Mesenchymal stem cell (in vitro differentiated cells and primary cell): ENCODE measurements at regions not wholly inside any gene's neighbourhood (a gene's known extent, or its start where the extent isn't known, plus 50 kb on each side); places are given as distances from the start of the nearest gene placed in this dataset.

Source experiments
- DNase-seq: peaks from one replicate; pipeline ENCODE4 v3.0.0-alpha.2; 2013
- H2AFZ ChIP-seq: one replicate; pipeline ENCODE4 v1.6.1; 2013; ENCODE audit warnings: low read depth, mild to moderate bottlenecking, control low read depth, inconsistent platforms, low read length, moderate library complexity
- H2AK5ac ChIP-seq: 2 replicates; pipeline ENCODE4 v1.6.1; 2013; ENCODE audit warnings: low read length, moderate library complexity, mild to moderate bottlenecking, inconsistent platforms; ENCODE audit not compliant: severe bottlenecking
- H2BK120ac ChIP-seq: one replicate; pipeline ENCODE4 v1.6.1; 2013; ENCODE audit warnings: low read depth, mild to moderate bottlenecking, inconsistent platforms, low read length, moderate library complexity
- H2BK12ac ChIP-seq, 2 experiments: one replicate each; pipeline ENCODE4 v1.6.1; 2013; ENCODE audit warnings: inconsistent platforms in 2 of 2, low read length in 2 of 2, mild to moderate bottlenecking in 2 of 2, moderate library complexity in 2 of 2, control low read depth in 1 of 2
- H2BK15ac ChIP-seq: one replicate; pipeline ENCODE4 v1.6.1; 2013; ENCODE audit warnings: mild to moderate bottlenecking, low read depth, inconsistent platforms; ENCODE audit not compliant: poor library complexity, severe bottlenecking
- H2BK5ac ChIP-seq: 2 replicates; pipeline ENCODE4 v1.6.1; 2013; ENCODE audit warnings: low read depth, mild to moderate bottlenecking, low read length, control low read depth, inconsistent platforms; ENCODE audit not compliant: poor library complexity, severe bottlenecking
- H3K14ac ChIP-seq, 2 experiments: one replicate each; pipeline ENCODE4 v1.6.1; 2013; ENCODE audit warnings: inconsistent platforms in 2 of 2, low read length in 2 of 2, control low read depth in 1 of 2, mild to moderate bottlenecking in 1 of 2, moderate library complexity in 1 of 2
- H3K18ac ChIP-seq, 2 experiments: one replicate each; pipeline ENCODE4 v1.6.1; 2013; ENCODE audit warnings: inconsistent platforms in 2 of 2, low read length in 2 of 2, control low read depth in 1 of 2, low read depth in 1 of 2, mild to moderate bottlenecking in 1 of 2
- H3K23ac ChIP-seq, 2 experiments: one replicate each; pipeline ENCODE4 v1.6.1; 2013; ENCODE audit warnings: inconsistent platforms in 2 of 2, low read length in 2 of 2, mild to moderate bottlenecking in 2 of 2, moderate library complexity in 2 of 2, control low read depth in 1 of 2
- H3K27ac ChIP-seq: 2 replicates; pipeline ENCODE4 v1.5.1; 2013; ENCODE audit warnings: mild to moderate bottlenecking, moderate library complexity, low read length, control low read depth, inconsistent platforms; ENCODE audit not compliant: poor library complexity, severe bottlenecking
- H3K27me3 ChIP-seq, 2 experiments: 2 replicates each; pipeline versions ENCODE4 v1.6.1 to v1.7.0; 2013; ENCODE audit warnings: low read length in 2 of 2, mild to moderate bottlenecking in 2 of 2, moderate library complexity in 2 of 2, control low read depth in 1 of 2, inconsistent platforms in 1 of 2; ENCODE audit not compliant: control insufficient read depth in 1 of 2, insufficient read depth in 1 of 2
- H3K36me3 ChIP-seq, 2 experiments: 2 replicates each; pipeline versions ENCODE4 v1.6.1 to v1.7.0; 2013; ENCODE audit warnings: low read length in 2 of 2, control low read depth in 1 of 2, inconsistent platforms in 1 of 2, low read depth in 1 of 2, mild to moderate bottlenecking in 1 of 2; ENCODE audit not compliant: insufficient read depth in 2 of 2, control insufficient read depth in 1 of 2
- H3K4ac ChIP-seq, 2 experiments: one replicate each; pipeline ENCODE4 v1.6.1; 2013; ENCODE audit warnings: inconsistent platforms in 2 of 2, low read length in 2 of 2, mild to moderate bottlenecking in 2 of 2, moderate library complexity in 2 of 2, control low read depth in 1 of 2, low read depth in 1 of 2
- H3K4me1 ChIP-seq: 2 replicates; pipeline ENCODE4 v1.6.1; 2013; ENCODE audit warnings: low read depth, low read length, control low read depth; ENCODE audit not compliant: control insufficient read depth, insufficient read depth
- H3K4me2 ChIP-seq: 2 replicates; pipeline ENCODE4 v1.6.1; 2013; ENCODE audit warnings: low read length, mild to moderate bottlenecking, inconsistent platforms; ENCODE audit not compliant: poor library complexity, severe bottlenecking
- H3K4me3 ChIP-seq, 2 experiments: 2 replicates each; pipeline versions ENCODE4 v1.5.1 to v1.7.0; 2013; ENCODE audit warnings: low read length in 2 of 2, mild to moderate bottlenecking in 2 of 2, control low read depth in 1 of 2, low read depth in 1 of 2; ENCODE audit not compliant: insufficient read depth in 1 of 2
- H3K79me1 ChIP-seq: replicated peaks from 2 replicates; pipeline ENCODE4 v1.6.1; 2013; ENCODE audit warnings: mild to moderate bottlenecking, control low read depth, low read length, inconsistent platforms; ENCODE audit not compliant: poor library complexity, severe bottlenecking
- H3K9ac ChIP-seq: 2 replicates; pipeline ENCODE4 v1.7.0; 2013; ENCODE audit warnings: mild to moderate bottlenecking, low read length, moderate library complexity
- H3K9me3 ChIP-seq: 2 replicates; pipeline ENCODE4 v1.7.0; 2013; ENCODE audit warnings: mild to moderate bottlenecking, low read length; ENCODE audit not compliant: control insufficient read depth
- H4K8ac ChIP-seq: one replicate; pipeline ENCODE4 v1.6.1; 2013; ENCODE audit warnings: inconsistent platforms, mild to moderate bottlenecking, low read length, moderate library complexity
- H4K91ac ChIP-seq: one replicate; pipeline ENCODE4 v1.6.1; 2013; ENCODE audit warnings: mild to moderate bottlenecking, low read length, inconsistent platforms
- WGBS: methylation state at CpG from one replicate; pipeline ENCODE4 v1.1.7; 2013; ENCODE audit warnings: mixed read lengths; 5-methylcytosine and 5-hydroxymethylcytosine counted together

DNA sequence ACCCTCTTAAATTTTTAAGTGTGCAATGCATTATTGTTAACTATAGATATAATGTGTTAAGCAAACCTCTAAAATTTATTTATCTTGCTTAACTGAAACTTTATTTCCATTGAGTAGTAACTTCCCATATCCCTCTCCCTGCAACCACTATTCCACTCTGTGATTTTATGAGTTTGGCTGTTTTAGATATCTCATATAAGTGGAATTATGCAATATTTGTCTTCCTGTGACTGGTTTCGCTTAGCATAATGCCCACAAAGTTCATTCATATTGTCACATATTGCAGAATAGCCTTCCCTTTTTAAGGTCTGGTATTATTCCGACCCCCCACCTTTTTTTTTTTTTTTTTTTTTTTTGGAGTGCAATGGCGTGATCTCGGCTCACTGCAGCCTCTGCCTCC lies 247.6 kb downstream of the EMP1 start:
- Histone ChIP-seq H3K27me3 (no peaks in the 10 kb centered on the region), H4K8ac (no peak overlapping the region), H3K4me2 (no peak overlapping the region), H3K4ac (no peak overlapping the region), H4K91ac (no peak overlapping the region), H2BK120ac (no peak overlapping the region), H3K9me3 (no peaks in the 10 kb centered on the region), H2BK12ac (no peak overlapping the region), H3K18ac (no peak overlapping the region), H3K14ac (no peak overlapping the region), H2BK15ac (no peak overlapping the region), H3K4me1 (no peaks in the 10 kb centered on the region), H3K79me1 (no peaks in the 10 kb centered on the region), H2AFZ (no peak overlapping the region), H2AK5ac (no peak overlapping the region), H3K9ac (no peak overlapping the region), H3K27ac (no peak overlapping the region), H3K36me3 (no peaks in the 10 kb centered on the region), H3K4me3 (no peak overlapping the region), H3K23ac (no peak overlapping the region), H2BK5ac (no peak overlapping the region)
- 75% methylated on average over 2 of the region's 4 CpGs for WGBS
- DNase-seq: no peak

DNA sequence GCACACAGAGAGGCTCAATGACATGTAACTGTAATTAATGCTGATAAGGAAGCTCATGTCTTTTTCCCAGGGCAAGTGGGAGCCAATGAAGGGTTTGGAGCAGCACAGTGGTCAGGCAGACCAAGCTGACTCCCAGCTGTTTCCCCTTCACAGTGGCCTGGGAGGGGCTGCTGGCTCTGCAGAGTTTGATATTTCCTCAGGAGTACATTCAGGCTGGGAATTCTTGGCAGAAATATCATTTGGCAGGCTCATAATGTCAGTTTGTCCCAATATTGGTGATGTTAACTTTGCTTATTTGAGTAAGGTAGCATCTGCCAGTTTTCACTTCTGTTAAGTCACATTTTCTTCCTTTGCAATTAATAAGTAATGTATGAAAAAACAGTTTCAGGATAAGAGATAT lies 247.0 kb downstream of the EMP1 start:
- no peak overlapping the region for H2BK120ac ChIP-seq
- no peak overlapping the region for H4K8ac ChIP-seq
- no peak overlapping the region for H2AK5ac ChIP-seq
- H3K4me2 ChIP-seq: no peak overlapping the region
- no peaks in the 10 kb centered on the region for H3K4me1 ChIP-seq
- H2BK5ac ChIP-seq: no peak overlapping the region
- no peak overlapping the region for H3K14ac ChIP-seq
- no peak overlapping the region for H3K4ac ChIP-seq
- no peak overlapping the region for H3K4me3 ChIP-seq
- no peak overlapping the region for H2BK12ac ChIP-seq
- H3K23ac ChIP-seq: no peak overlapping the region
- DNase-seq: no peak
- H3K79me1 ChIP-seq: no peaks in the 10 kb centered on the region
- H2AFZ ChIP-seq: no peak overlapping the region
- no peak overlapping the region for H3K27ac ChIP-seq
- no peak overlapping the region for H2BK15ac ChIP-seq
- H3K36me3 ChIP-seq: no peaks in the 10 kb centered on the region
- H3K18ac ChIP-seq: no peak overlapping the region
- H4K91ac ChIP-seq: no peak overlapping the region
- H3K27me3 ChIP-seq: no peaks in the 10 kb centered on the region
- no peaks in the 10 kb centered on the region for H3K9me3 ChIP-seq
- no peak overlapping the region for H3K9ac ChIP-seq

DNA sequence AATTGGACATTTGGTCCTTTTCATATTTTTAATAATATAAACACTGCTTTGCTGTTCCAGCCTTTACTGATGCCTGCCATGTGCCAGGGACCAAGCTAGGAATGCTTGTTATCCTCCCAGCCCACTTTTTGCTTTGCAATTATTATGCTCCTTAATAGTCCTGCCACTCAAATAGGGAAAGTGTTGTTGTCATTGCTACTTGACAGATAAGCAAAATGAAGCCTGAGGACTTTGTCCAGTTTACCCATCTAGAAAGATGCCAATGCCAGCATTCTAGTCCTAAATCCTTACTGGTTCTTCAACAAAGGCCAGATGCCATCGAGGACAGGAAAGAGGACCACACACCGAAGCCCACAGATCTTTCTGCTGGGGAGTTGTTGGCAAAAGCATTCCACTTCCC lies 246.5 kb downstream of the EMP1 start:
- no peak for DNase-seq
- Histone ChIP-seq H3K18ac (no peak overlapping the region), H3K27me3 (no peaks in the 10 kb centered on the region), H2BK120ac (no peak overlapping the region), H3K79me1 (no peaks in the 10 kb centered on the region), H2AK5ac (no peak overlapping the region), H3K4me2 (no peak overlapping the region), H3K14ac (no peak overlapping the region), H3K4me1 (no peaks in the 10 kb centered on the region), H3K9me3 (no peaks in the 10 kb centered on the region), H3K36me3 (no peaks in the 10 kb centered on the region), H2BK12ac (no peak overlapping the region), H4K8ac (no peak overlapping the region), H2AFZ (no peak overlapping the region), H2BK5ac (no peak overlapping the region), H4K91ac (no peak overlapping the region), H2BK15ac (no peak overlapping the region), H3K4me3 (no peak overlapping the region), H3K4ac (no peak overlapping the region), H3K23ac (no peak overlapping the region), H3K27ac (no peak overlapping the region), H3K9ac (no peak overlapping the region)
- 91% methylated on average over 2 of the region's 2 CpGs for WGBS

DNA sequence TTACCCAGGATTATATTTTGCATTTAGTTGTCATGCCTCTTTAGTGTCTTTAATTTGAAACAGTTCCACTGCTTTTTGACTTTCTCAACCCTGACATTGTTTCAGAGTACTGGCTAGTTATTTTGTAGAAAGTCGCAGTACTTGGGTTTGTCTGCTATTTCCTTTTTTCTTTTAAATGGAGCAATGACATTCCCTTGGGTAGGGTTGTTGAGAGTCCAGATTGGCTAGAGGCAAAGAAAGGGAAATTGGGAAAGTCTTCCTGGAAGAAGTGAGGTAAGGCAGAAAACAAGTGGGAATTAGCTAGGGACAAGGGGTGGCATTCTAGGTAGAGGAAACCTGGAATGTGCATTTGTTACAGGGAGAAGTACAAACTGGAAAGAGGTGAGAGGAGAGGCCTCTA lies 245.9 kb downstream of the EMP1 start:
- H3K9ac ChIP-seq: no peak overlapping the region
- H2BK15ac ChIP-seq: no peak overlapping the region
- no peak overlapping the region for H2BK5ac ChIP-seq
- H3K79me1 ChIP-seq: no peaks in the 10 kb centered on the region
- H3K18ac ChIP-seq: no peak overlapping the region
- H3K9me3 ChIP-seq: no peaks in the 10 kb centered on the region
- no peak overlapping the region for H3K4me3 ChIP-seq
- no peak overlapping the region for H3K4me2 ChIP-seq
- H2AFZ ChIP-seq: no peak overlapping the region
- H3K4me1 ChIP-seq: no peaks in the 10 kb centered on the region
- no peak overlapping the region for H3K27ac ChIP-seq
- no peak overlapping the region for H4K8ac ChIP-seq
- no peak overlapping the region for H3K23ac ChIP-seq
- H3K14ac ChIP-seq: no peak overlapping the region
- 76% methylated on average over 1 of the region's 1 CpG for WGBS
- no peak overlapping the region for H3K4ac ChIP-seq
- H4K91ac ChIP-seq: no peak overlapping the region
- no peak overlapping the region for H2BK120ac ChIP-seq
- H2AK5ac ChIP-seq: no peak overlapping the region
- no peak for DNase-seq
- no peaks in the 10 kb centered on the region for H3K36me3 ChIP-seq
- H3K27me3 ChIP-seq: no peaks in the 10 kb centered on the region
- no peak overlapping the region for H2BK12ac ChIP-seq
